ENCODE measurements at regions not wholly inside any gene's neighbourhood (a gene's known extent, or its start where the extent isn't known, plus 50 kb on each side); places are given as distances from the start of the nearest gene placed in this dataset.

DNA sequence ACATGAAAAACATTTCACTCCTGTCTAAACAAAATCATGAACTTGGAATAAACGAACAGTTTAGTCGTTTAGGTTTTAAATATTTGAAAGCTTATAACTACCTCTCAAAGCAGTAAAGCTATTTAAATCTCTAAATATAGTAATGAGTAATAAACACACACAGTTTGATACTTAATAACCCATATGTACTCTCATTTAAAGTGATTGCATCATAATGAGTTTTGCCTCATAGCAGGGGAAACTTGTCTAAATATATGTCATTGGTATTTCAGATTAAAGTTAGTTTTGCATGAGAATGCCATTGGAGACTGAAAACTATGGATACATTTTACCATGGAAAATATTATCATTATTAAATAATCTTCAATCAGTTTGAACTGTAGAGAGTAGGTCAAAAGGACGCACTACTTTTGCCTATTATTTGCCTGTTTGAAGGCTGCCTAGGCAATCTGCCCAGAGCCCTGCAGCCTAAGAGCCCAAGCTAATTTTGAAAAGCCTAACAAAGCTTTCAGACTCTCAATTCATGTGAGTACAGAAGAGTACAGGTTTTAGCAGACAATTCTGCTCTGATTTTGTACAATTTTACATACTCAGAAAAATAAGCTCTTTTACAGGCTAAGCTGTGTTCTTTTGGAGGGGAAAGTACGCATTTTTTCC lies 632.8 kb downstream of the HACE1 start:
- peak in 10 of 51 donors; percentile 0 to 34 (median 6) for DNase-seq

DNA sequence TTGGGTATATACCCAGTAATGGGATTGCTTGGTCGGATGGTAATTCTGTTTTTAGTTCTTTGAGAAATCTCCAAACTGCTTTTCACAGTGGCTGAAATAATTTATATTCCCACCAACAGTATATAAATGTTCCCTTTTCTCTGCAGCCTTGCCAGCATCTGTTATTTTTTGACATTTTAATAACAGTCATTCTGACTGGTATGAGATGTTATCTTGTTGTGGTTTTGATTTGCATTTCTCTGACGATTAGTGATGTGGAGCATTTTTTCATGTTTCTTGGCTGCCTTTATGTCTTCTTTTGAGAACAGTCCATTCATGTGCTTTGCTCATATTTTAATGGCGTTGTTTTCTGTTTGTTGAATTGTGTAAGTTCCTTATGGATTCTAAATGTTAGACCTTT lies 641.6 kb downstream of the HACE1 start:
- no peak for DNase-seq

DNA sequence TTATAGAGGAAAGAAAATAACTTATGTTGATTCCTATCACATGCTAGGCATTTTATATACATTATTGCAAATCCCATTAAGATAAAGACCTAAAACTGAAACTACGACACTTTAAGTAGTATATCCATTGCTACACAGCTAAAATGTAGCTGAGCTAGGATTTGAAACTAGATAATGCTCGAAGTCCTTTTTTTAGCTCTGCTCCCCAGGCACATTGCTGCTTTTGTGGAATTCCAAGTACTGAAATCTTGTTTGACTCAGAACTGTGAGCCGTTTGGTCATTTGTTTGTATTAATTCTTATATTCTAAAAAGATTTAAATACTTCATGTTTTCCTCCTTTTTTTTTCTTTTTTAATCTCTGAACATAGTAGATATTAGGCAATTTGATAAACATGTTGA lies 644.8 kb downstream of the HACE1 start:
- no peak for DNase-seq

DNA sequence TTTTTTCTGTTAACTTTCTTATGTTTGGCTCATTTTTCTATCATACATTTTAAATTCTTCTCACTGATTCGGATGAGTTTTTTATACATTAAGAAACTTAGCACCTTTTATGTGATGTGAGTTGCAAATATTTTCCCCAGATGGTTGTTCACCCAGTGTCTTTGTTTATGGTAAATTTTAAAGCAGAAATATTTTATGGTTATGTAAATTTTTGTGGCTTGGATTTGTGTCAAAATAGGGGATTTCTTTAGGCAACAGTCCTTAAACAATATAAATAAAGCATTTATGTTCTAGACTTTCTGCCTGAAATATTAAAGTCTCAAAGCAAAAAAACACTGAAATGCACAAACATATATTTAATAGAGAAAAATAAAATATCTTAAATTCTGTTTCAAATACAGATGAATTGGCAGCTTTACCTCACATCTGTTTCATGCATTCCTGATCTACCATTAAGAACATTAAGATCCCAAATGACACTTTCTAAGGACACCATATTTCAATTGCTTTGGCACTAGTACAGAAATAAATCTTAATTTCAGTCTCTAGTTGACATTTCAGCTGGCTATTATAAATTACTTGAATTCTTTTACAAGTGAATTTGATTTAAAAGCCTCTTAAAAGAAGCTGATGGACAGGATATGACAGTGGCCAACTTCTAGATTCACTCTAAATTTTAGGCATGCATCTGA lies 646.6 kb downstream of the HACE1 start:
- DNase-seq = no peak

DNA sequence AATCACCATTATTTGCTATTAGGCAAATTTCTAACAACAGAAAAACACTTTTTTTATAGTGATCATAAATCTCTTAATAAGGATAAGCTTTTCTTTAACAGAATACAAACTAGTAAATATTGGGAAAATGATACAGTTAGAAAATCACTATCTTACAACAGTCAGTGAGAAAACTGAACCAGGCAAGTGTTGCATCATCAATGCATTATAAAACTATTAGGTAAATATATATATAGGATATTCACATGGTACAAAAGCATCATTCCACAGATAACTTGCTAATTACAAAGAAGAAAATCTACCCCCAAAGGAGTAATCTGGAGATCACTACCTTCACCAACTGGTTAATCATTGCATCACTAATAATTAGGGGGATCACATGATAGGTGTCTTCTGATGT lies 652.1 kb downstream of the HACE1 start:
- DNase-seq = no peak

DNA sequence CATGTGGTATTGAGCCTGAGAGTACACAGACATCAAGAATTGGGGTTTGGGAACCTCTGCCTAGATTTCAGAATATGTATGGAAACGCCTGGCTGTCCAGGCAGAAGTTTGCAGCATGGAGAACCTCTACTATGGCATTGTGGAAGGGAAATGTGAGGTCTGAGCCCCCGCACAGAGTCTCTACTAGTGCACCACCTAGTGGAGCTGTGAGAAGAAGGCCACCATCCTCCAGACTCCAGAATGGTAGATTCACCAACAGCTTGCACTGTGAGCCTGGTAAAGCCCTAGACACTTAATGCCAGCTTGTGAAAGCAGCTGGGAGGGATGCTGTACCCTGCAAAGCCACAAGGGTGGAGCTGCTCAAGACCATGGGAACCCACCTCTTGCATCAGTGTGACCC lies 658.2 kb downstream of the HACE1 start:
- no peak for DNase-seq

DNA sequence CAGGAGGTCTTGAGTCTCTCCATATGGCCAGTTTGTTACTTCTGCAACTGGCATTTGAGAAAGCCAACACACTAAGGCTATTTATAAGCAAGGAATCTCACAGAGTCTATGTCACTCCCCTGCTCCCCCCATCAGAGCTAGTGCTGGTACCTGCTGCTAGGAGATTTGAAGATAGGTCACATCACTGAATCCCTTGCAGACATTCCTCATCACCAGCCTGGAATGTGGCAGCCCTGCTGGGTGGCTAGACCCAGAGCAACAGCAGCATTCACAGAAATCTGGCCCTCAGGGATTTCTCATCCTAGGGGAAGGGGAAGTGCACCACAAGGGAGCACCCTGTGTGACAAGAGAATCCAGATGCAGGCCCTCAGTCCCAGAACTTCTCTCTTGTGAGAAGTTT lies 672.1 kb downstream of the HACE1 start:
- no peak for DNase-seq

DNA sequence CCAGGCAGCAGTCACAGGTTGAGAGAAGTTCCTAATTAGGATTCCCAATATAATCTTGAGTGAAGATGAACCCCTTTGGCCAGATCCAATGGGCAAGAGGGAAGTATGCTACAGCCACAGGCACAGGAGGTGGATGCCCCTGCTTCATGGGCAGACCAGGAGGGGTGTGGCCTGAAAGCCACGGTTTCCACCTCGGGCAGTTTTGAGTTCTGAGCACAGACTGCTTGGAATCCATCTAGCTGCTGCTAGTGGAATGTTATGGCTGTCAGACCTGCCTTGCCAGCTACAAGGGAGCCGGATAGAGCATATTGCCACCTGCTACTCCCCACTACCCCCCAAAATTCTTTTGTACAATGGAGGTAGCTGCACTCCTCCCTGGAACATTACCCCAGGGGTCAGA lies 672.9 kb downstream of the HACE1 start:
- DNase-seq = no peak

DNA sequence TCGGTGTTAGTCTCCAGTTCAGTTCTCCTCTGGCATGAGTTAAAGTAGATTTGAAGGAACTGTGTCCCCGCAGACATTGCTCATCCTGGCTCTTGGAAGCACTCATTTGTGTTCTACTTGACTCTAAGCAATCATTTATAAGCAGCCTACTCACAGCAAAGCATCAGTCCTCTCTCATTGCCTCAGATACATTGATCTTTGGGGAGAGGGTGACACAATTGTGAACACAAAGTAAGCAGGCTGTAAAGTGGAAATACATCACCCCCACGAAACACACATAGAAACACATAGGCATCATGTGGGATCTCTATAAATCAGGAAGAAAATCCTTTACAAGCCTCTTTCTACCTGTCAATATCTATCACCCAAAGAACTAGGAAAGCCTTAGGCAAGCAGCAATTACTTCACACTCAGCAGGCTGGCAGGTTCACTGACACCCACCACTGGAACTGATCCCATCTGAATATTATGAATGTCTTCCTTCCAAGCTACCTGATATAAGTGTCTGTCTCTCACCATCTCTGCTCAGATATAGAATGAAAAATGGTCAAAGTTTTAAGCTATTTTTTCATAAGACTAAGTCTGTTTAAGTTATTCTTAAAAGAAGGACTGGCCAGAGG lies 675.8 kb downstream of the HACE1 start:
- DNase-seq = no peak

DNA sequence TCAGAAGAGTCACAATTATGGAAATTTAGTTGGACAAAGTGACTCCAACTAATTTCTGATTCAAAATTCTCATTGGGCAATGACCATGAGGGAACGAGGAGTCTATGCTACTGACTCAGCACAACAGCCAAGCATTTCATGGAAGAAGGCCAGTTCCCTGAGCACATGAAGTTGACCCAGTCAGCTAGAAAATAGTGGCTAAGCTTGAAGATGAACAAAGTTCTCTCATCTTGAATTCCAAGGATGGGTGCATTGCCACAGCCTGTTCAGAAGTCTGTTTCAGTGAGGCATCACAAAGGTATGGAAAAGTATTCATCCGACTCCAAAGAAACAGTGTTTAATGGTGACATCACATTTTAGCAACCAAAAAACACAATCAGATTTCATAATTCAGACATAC lies 676.9 kb downstream of the HACE1 start:
- DNase-seq = peak in 8 of 51 donors; percentile 2 to 24 (median 6)

DNA sequence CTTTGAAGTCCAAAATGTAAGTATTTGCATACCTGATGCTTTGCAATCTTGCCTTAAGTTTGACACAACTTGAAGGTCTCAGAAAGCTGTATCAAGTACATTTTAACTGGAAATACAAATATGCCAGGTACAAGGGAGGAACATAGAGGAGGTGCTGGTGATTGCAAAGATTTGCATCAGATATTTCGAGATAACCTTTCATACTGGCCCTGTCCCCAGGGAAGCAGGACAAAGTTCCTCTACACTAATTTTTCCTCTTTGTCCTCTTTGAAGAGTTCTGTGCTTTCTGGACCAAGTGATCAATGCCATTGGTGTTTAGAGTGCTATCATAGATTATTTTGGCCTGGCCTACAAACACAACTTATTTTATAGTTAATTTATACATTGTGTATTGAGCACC lies 686.1 kb downstream of the HACE1 start:
- DNase-seq = no peak

DNA sequence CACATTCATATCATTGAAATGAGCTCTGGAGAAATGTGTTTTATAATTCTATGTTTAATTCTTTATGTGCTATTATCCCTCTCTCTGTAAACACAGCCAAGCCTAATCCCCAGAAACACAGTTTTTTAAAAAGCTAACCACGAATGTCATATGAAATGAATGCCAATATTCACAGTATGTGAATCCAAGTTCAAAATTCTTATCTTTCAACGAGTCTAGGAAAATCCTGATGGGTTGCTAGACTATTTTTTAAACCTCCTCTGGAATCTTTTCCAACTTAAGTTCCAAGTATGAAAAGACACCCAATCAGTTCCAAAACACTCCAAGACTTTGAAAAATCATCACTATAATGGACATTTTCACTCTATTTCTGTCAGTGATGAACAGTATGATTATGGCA lies 689.3 kb downstream of the HACE1 start:
- DNase-seq = no peak

DNA sequence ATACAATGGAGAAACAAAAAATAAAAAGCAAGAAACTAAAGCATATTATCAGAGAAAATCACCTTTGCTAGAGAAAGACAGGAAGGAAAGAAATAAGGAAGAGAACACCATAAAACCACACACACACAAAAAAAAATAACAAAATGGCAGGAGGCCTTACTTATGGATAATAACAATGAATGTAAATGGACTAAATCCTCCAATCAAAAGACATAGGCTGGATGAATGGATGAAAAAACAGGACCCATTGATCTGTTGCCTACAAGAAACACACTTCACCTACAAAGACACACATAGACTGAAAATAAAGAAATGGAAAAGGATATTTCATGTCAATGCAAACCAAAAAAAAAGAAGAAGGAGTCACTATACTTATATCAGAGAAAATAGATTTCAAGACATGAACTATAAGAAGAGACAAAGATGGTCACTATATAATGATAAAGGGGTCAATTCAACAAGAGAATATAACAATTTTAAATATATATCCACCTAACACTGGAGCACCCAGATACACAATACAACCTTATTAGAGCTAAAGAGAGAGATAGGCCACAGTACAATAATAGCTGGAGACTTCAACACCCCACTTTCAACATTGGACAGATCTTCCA lies 693.6 kb downstream of the HACE1 start:
- DNase-seq = no peak

DNA sequence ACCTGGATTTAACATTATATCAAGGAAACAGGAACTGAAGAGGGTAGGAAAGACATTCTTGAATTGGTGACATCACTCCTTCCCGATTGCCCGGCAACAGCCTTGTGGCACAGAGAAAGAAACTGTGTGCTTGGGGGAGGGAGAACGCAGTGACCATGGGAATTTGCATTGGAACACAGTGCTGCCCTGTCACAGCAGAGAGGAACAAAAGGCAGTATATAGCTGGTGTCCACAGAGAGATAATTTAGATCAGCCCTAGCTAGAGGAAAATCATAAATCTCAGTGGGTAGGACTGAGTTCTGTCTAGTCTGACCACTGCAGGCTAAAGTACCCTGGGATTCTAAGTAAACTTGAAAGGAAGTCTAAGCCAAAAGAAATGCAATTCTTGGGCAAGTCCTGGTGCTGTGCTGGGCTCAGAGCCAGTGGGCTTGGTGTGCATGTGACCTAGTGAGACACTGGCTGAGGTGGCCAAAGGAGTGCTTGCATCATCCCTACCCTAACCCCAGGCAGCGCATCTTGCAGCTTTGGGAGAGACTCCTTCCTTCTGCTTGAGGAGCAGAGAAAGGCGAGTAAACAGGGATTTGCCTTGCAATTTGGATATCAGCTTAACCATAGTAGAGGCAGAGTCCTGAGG lies 697.6 kb downstream of the HACE1 start:
- no peak for DNase-seq

DNA sequence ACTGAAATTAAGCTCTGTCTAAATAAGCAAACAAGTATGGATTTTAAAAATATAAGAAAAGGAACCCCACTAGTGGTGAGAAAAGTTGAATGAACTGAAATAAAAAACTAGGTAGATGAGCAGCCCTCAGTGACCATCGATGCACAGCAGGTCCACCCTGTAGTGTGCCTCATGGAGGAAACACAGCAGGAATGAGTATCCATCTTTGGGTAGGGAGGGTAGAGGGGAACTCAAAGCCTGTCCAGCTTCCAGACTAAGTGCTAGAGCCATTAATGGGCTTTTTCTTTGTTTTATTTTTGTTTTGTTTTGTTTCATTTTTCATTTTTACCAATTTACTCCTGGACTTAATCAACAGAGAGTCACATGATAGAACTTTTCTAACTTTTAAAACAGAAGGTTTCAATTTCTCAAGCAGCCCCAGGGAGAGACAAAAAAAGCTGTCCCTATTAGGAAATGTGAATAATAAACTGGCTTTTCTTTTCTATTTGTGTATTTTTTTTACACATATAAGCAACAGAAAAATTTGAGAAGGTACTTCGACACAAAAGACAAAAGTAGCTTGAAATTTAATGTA lies 700.6 kb downstream of the HACE1 start:
- no peak for DNase-seq

DNA sequence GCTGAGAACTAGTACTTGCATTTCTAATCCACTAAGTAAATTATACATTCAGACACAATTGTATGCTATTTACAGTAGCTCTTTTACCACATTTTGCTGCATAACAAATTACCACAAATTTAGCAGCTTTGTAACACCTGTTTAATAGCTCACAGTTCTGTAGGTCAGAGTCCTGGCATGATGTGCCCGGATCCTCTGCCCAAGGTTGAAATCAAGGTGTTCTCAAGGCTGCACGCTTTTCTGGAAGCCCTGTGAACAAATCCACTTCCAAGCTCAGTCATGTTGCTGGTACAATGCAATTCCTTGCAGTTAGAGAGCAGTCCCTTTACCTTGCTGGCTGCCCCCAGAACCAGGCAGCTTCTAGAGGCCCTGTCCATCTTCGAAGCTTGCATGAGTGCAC lies 716.0 kb downstream of the HACE1 start:
- no peak for DNase-seq

DNA sequence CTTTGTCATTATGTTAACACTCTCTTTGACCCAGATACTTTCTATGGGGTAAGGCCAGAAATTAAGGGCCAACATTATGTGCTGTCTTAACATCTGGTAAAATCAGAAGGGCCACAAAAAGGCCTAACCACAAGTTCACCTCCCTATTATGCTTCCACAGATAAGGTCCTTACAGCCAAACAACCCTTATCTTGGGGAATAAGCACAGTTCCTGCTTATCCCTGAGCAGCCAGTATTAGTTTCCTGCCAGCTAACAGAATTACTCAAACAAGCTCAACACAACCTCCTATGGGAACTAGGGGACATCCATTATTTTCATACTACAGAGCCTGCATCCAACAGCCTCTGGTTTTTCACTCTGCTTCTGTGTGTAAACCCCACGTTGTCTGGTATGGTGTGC lies 724.8 kb downstream of the HACE1 start:
- no peak for DNase-seq

DNA sequence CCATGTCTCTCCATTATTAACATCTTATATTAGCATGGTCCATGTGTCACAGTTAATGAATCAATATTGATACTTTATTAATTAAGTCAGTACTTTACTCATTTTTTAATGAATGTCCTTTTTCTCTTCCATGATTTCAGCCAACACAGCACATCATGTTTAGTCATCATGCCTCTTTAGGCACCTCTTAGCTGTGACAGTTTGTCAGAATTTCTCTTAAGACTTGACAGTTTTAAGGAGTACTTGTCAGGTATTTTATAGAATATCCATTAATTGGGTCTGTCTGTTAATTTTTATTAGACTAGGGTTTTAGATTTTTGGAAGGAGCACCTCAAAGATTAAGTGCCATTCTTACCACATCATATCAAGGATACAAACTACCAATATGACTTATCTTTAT lies 729.4 kb downstream of the HACE1 start:
- no peak for DNase-seq

DNA sequence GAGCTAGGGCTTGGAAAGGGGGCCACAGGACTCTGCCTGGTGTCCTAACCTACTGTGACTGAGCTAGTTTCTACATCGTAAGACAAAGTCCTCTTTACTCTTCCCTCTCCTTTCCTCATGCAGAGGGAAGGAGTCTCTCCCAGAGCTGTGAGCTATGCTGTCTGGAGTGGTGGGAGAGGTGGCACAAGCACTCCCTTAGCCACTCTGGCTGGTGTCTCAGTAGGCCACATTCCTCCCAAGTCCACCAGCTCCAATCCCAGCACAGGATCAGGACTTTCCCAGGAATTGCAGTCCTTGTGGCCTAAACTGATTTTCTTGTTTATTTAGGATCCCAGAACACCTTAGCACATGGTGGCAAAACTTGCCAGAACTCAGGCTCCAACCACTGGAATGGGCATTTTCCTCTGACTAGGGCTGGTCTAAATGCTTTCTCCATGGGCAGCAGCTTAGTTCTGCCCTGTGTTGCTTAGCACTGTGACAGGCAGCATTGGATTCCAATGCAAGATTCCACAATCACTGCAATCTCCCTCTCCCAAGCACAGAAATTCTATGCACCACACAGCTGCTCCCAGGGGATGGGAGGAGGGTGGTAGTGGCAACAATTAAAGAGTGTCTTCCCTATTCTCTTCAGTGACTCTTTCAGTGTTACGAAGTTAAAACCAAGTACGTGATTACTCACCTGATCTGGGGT lies 733.3 kb downstream of the HACE1 start:
- DNase-seq = no peak

DNA sequence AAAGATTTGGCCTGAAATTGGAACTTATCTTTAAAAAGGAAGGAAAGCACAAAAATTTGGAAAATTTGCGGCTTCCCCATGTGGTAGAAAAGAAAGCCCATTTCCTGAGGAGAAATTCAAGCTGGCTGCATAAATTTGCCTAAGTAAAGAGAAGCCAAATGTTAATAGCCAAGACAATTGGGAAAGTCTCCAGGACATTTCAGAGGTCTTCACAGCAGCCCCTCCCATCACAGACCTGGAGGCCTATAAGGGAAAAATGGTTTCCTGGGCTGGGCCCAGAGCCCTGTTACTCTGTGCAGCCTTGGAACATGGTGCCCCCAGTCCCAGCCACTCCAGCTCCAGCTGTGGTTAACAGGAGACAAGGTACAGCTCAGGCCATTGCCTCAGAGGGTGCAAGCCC lies 736.5 kb downstream of the HACE1 start:
- no peak for DNase-seq

DNA sequence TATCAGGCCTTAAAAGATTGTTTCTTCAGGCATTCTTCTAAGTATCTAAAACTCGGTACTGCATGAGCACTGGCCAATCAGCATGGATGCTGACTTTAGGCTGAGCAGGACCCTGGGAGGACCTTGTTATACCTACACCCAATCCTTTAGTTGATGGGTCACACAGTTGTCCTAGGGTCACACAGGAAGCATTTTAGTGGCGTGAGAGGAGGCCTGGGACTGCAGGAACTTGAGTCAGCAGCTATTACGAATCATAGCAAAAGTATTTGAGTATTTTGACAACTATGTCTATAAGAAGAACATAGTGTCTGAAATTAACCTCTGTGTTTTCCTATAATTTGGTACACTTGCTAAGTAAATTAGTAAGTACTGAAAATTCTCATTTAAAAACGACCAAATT lies 741.4 kb downstream of the HACE1 start:
- no peak for DNase-seq
